ENCODE measurements at regions not wholly inside any gene's neighbourhood (a gene's known extent, or its start where the extent isn't known, plus 50 kb on each side); places are given as distances from the start of the nearest gene placed in this dataset.

- Histone ChIP-seq H3K9ac (no peak overlapping the region), H3K9me2 (no peaks in the 10 kb centered on the region), H2AFZ (ENCODE audit: low read depth) (no peak overlapping the region), H3K4me2 (no peak overlapping the region), H3K79me2 (ENCODE audit: insufficient read depth) (no peaks in the 10 kb centered on the region), H3K36me3 (replicated peaks in 1 of 2; ENCODE audit: control insufficient read depth in 1 of 2, insufficient read depth in 2 of 2, low read length in 1 of 2) (no peaks in the 10 kb centered on the region), H3K27me3 (ENCODE audit: insufficient read depth) (no peaks in the 10 kb centered on the region), H4K20me1 (ENCODE audit: insufficient read depth) (no peaks in the 10 kb centered on the region), H3K4me1 (ENCODE audit: control insufficient read depth in 1 of 2, insufficient read depth in 2 of 2, low read depth in 1 of 2, low read length in 1 of 2) (peaks cover 0 to 8% of the 10 kb centered on the region in 2 experiments; a peak in 2 of 4 replicates), H3K9me3 (peaks cover 3% of the 10 kb centered on the region; the same call in 1 of the 2 replicates), H3K27ac (ENCODE audit: low read depth in 2 of 2, low read length in 1 of 2) (no peak overlapping the region), H3K4me3 (ENCODE audit: low read depth in 2 of 2, low read length in 1 of 2) (no peak overlapping the region), H3F3A (replicated peaks; ENCODE audit: insufficient read depth) (peaks cover 13% of the 10 kb centered on the region)
- no peak for TF ChIP-seq RCOR1 (IDR thresholded peaks at IDR 0.05; ENCODE audit: low read length)
- TF ChIP-seq ELF1 (IDR thresholded peaks at IDR 0.05): no peak
- TF ChIP-seq JUND (IDR thresholded peaks at IDR 0.05): no peak
- no peak for TF ChIP-seq IRF3 (IDR thresholded peaks at IDR 0.05; ENCODE audit: low read depth, low read length)
- POLR2A ChIA-PET: no interaction called here
- CTCF ChIA-PET: no interaction called here
- no peak for DNase-seq
- WGBS (ENCODE audit: low lambda C conversion rate): 46% methylated on average over 1 of the region's 1 CpG
These were observed 779.3 kb downstream of the INHBA start for GRCh38 chr7:40923626-40924025.

DNA sequence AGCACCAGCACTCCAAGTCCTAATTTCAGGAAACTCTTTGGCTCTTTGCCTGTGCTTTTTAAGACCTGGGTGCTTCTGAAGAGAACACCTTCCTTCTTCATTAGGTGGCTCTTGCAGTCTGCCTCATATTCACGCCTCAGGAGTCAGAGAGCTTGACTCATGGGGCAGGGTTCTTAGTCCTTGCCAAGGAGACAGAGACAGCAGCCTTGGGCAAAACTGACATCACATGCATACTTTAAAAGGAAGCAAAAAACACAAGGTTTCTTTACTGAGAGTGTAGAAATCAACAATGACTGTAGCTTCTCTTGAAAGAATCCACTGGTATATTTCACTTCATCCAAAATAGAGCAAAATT lies 780.6 kb downstream of the INHBA start:
- Histone ChIP-seq H3K9me3 (no peaks in the 10 kb centered on the region), H3F3A (replicated peaks; ENCODE audit: insufficient read depth) (peaks cover 13% of the 10 kb centered on the region), H3K4me2 (no peak overlapping the region), H3K27ac (ENCODE audit: low read depth in 2 of 2, low read length in 1 of 2) (no peak overlapping the region), H3K9ac (no peak overlapping the region), H3K9me2 (no peaks in the 10 kb centered on the region), H3K79me2 (ENCODE audit: insufficient read depth) (no peaks in the 10 kb centered on the region), H3K27me3 (ENCODE audit: insufficient read depth) (no peaks in the 10 kb centered on the region), H3K4me1 (ENCODE audit: control insufficient read depth in 1 of 2, insufficient read depth in 2 of 2, low read depth in 1 of 2, low read length in 1 of 2) (peaks cover 0 to 8% of the 10 kb centered on the region in 2 experiments; a peak in 2 of 4 replicates), H2AFZ (ENCODE audit: low read depth) (no peak overlapping the region), H4K20me1 (ENCODE audit: insufficient read depth) (no peaks in the 10 kb centered on the region), H3K36me3 (replicated peaks in 1 of 2; ENCODE audit: control insufficient read depth in 1 of 2, insufficient read depth in 2 of 2, low read length in 1 of 2) (no peaks in the 10 kb centered on the region), H3K4me3 (ENCODE audit: low read depth in 2 of 2, low read length in 1 of 2) (no peak overlapping the region)
- ChIA-PET POLR2A (no interaction called here), CTCF (no interaction called here)
- DNase-seq: no peak
- TF ChIP-seq EZH2phosphoT487 (IDR thresholded peaks at IDR 0.05; ENCODE audit: borderline replicate concordance, low read depth) (no peak), SIN3A (IDR thresholded peaks at IDR 0.05; ENCODE audit: borderline replicate concordance, low read depth, low read length) (no peak), NFIC (IDR thresholded peaks at IDR 0.05; ENCODE audit: borderline replicate concordance) (no peak), MAX (IDR thresholded peaks at IDR 0.05; ENCODE audit: low read depth) (no peak), POLR2AphosphoS5 (IDR thresholded peaks at IDR 0.05; ENCODE audit: low read depth, low read length) (no peak), NRF1 (IDR thresholded peaks at IDR 0.05; ENCODE audit: low read depth, low read length) (no peak), YY1 (IDR thresholded peaks at IDR 0.05; ENCODE audit: low read depth) (no peak), TCF12 (IDR thresholded peaks at IDR 0.05) (no peak), SMC3 (IDR thresholded peaks at IDR 0.05; ENCODE audit: low read depth, low read length) (no peak), TAF1 (IDR thresholded peaks at IDR 0.05; ENCODE audit: borderline replicate concordance, low read depth, low read length) (no peak), GABPA (IDR thresholded peaks at IDR 0.05; ENCODE audit: low read depth) (no peak), ZBTB33 (IDR thresholded peaks at IDR 0.05; ENCODE audit: borderline replicate concordance, low read depth) (no peak), ELF1 (IDR thresholded peaks at IDR 0.05) (no peak), JUND (IDR thresholded peaks at IDR 0.05) (no peak)
- TF ChIP-seq, protein P1, sequence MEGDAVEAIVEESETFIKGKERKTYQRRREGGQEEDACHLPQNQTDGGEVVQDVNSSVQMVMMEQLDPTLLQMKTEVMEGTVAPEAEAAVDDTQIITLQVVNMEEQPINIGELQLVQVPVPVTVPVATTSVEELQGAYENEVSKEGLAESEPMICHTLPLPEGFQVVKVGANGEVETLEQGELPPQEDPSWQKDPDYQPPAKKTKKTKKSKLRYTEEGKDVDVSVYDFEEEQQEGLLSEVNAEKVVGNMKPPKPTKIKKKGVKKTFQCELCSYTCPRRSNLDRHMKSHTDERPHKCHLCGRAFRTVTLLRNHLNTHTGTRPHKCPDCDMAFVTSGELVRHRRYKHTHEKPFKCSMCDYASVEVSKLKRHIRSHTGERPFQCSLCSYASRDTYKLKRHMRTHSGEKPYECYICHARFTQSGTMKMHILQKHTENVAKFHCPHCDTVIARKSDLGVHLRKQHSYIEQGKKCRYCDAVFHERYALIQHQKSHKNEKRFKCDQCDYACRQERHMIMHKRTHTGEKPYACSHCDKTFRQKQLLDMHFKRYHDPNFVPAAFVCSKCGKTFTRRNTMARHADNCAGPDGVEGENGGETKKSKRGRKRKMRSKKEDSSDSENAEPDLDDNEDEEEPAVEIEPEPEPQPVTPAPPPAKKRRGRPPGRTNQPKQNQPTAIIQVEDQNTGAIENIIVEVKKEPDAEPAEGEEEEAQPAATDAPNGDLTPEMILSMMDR (IDR thresholded peaks at IDR 0.05): no peak
- TF ChIP-seq, protein P2, sequence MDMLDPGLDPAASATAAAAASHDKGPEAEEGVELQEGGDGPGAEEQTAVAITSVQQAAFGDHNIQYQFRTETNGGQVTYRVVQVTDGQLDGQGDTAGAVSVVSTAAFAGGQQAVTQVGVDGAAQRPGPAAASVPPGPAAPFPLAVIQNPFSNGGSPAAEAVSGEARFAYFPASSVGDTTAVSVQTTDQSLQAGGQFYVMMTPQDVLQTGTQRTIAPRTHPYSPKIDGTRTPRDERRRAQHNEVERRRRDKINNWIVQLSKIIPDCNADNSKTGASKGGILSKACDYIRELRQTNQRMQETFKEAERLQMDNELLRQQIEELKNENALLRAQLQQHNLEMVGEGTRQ (IDR thresholded peaks at IDR 0.05; ENCODE audit: borderline replicate concordance, low read depth, low read length): no peak
- WGBS (ENCODE audit: low lambda C conversion rate): 73% methylated on average over 1 of the region's 1 CpG

Measured in SK-N-SH (cell line).